IMR-90 (cell line): ENCODE measurements at regions not wholly inside any gene's neighbourhood (a gene's known extent, or its start where the extent isn't known, plus 50 kb on each side); places are given as distances from the start of the nearest gene placed in this dataset.

Source experiments
- ATAC-seq: fragments of 200-7000 bp; cut with Tn5 transposase; 2 replicates; pipeline ENCODE4 v1.9.1; 2020; ENCODE audit warnings: low read depth, mild to moderate bottlenecking, moderate library complexity
- BruUV-seq: library from RNA; stranded (reverse); fragments of 400-500 nt; replicated peaks from 2 replicates; lab custom pipeline; 2021; lab: Mats Ljungman, UMichigan
- CTCF ChIA-PET: fragments of 300-600 bp; formaldehyde crosslinking; extraction: SDS; loops from one replicate; lab custom pipeline; 2021; ENCODE audit warnings: antibody characterized with exemption; lab: Yijun Ruan, JAX
- POLR2A ChIA-PET: fragments of 300-600 bp; sonication (Branson Sonifier 250); formaldehyde crosslinking; loops from one replicate; lab custom pipeline; 2022; ENCODE audit warnings: antibody characterized with exemption; ENCODE audit not compliant: unreplicated experiment; lab: Charles Lee
- DNase-seq: peaks from one replicate; pipeline ENCODE4 v3.0.0; 2013
- H2AFZ ChIP-seq: replicated peaks from 2 replicates; pipeline ENCODE3; 2013; ENCODE audit warnings: low read length, mild to moderate bottlenecking; ENCODE audit not compliant: poor library complexity
- H2AK5ac ChIP-seq: 2 replicates; pipeline ENCODE4 v1.6.1; 2013; ENCODE audit warnings: low read depth, low read length, inconsistent platforms
- H2AK9ac ChIP-seq: replicated peaks from 2 replicates; pipeline ENCODE3; 2013; ENCODE audit warnings: mild to moderate bottlenecking, low read depth, low read length, moderate library complexity; ENCODE audit not compliant: poor library complexity
- H2BK120ac ChIP-seq: 2 replicates; pipeline ENCODE4 v1.6.1; 2013; ENCODE audit warnings: low read depth, low read length, inconsistent platforms
- H2BK15ac ChIP-seq: 3 replicates; pipeline ENCODE4 v1.6.1; 2013; ENCODE audit warnings: low read depth, low read length, inconsistent platforms
- H2BK20ac ChIP-seq: 2 replicates; pipeline ENCODE4 v1.6.1; 2013; ENCODE audit warnings: low read depth, mild to moderate bottlenecking, inconsistent platforms, low read length, moderate library complexity
- H2BK5ac ChIP-seq: 2 replicates; pipeline ENCODE4 v1.6.1; 2013; ENCODE audit warnings: mild to moderate bottlenecking, low read depth, low read length, inconsistent platforms; ENCODE audit not compliant: poor library complexity, severe bottlenecking
- H3K14ac ChIP-seq: replicated peaks from 2 replicates; pipeline ENCODE4 v1.6.1; 2013; ENCODE audit warnings: low read depth, low read length, inconsistent platforms
- H3K18ac ChIP-seq: 2 replicates; pipeline ENCODE4 v1.6.1; 2013; ENCODE audit warnings: low read depth, low read length, control low read depth
- H3K23ac ChIP-seq: 2 replicates; pipeline ENCODE4 v1.6.1; 2013; ENCODE audit warnings: low read depth, low read length, inconsistent platforms
- H3K27ac ChIP-seq: 2 replicates; pipeline ENCODE4 v1.5.1; 2013; ENCODE audit warnings: mild to moderate bottlenecking, control low read depth, low read length; ENCODE audit not compliant: insufficient read depth
- H3K27me3 ChIP-seq: 2 replicates; pipeline ENCODE4 v1.6.1; 2013; ENCODE audit warnings: low read length; ENCODE audit not compliant: control insufficient read depth, insufficient read depth
- H3K36me3 ChIP-seq: 2 replicates; pipeline ENCODE4 v1.6.1; 2013; ENCODE audit warnings: low read length, mixed read lengths; ENCODE audit not compliant: control insufficient read depth, insufficient read depth
- H3K4ac ChIP-seq: 2 replicates; pipeline ENCODE4 v1.6.1; 2013; ENCODE audit warnings: low read depth, low read length, inconsistent platforms
- H3K4me1 ChIP-seq: 2 replicates; pipeline ENCODE4 v1.6.1; 2013; ENCODE audit warnings: low read length, mixed read lengths; ENCODE audit not compliant: control insufficient read depth, insufficient read depth
- H3K4me2 ChIP-seq: 2 replicates; pipeline ENCODE4 v1.6.1; 2013; ENCODE audit warnings: low read depth, mild to moderate bottlenecking, control low read depth, low read length, moderate library complexity
- H3K4me3 ChIP-seq: 2 replicates; pipeline ENCODE4 v1.5.1; 2013; ENCODE audit warnings: low read depth, mild to moderate bottlenecking, control low read depth, low read length, moderate library complexity; ENCODE audit not compliant: insufficient read depth
- H3K56ac ChIP-seq: 2 replicates; pipeline ENCODE4 v1.6.1; 2013; ENCODE audit warnings: low read length, inconsistent platforms; ENCODE audit not compliant: insufficient read depth; ENCODE audit errors: extremely low read depth
- H3K79me1 ChIP-seq, 2 experiments: 2 replicates each; pipeline ENCODE4 v1.6.1; 2013; ENCODE audit warnings: low read length in 2 of 2, inconsistent platforms in 1 of 2, low read depth in 1 of 2
- H3K9ac ChIP-seq: 2 replicates; pipeline ENCODE4 v1.6.1; 2013; ENCODE audit warnings: low read depth, low read length, control low read depth
- H3K9me1 ChIP-seq: 2 replicates; pipeline ENCODE4 v1.6.1; 2013; ENCODE audit warnings: low read length, inconsistent platforms; ENCODE audit not compliant: insufficient read depth
- H3K9me3 ChIP-seq: 2 replicates; pipeline ENCODE4 v1.6.1; 2013; ENCODE audit warnings: low read length; ENCODE audit not compliant: control insufficient read depth, insufficient read depth
- H4K20me1 ChIP-seq: 2 replicates; pipeline ENCODE4 v1.6.1; 2013; ENCODE audit warnings: low read length, inconsistent platforms; ENCODE audit not compliant: insufficient read depth
- H4K5ac ChIP-seq: 2 replicates; pipeline ENCODE4 v1.6.1; 2013; ENCODE audit warnings: mild to moderate bottlenecking, low read depth, low read length, control low read depth
- H4K8ac ChIP-seq, 2 experiments: 2 replicates each; pipeline ENCODE4 v1.6.1; 2013; ENCODE audit warnings: low read depth in 2 of 2, low read length in 2 of 2, control low read depth in 1 of 2, inconsistent platforms in 1 of 2
- H4K91ac ChIP-seq: 2 replicates; pipeline ENCODE4 v1.6.1; 2013; ENCODE audit warnings: low read depth, low read length, inconsistent platforms; ENCODE audit not compliant: insufficient read depth
- ELK1 ChIP-seq: fragments of 150-350 bp; IDR thresholded peaks from 2 replicates; pipeline ENCODE4 v1.6.1; 2016; ENCODE audit warnings: low read depth, mild to moderate bottlenecking, low read length, moderate library complexity, borderline replicate concordance
- RFX5 ChIP-seq: IDR thresholded peaks from 2 replicates; pipeline ENCODE4 v1.8.0; 2012; ENCODE audit warnings: low read depth, mild to moderate bottlenecking, low read length, moderate library complexity
- USF2 ChIP-seq: fragments of 150-350 bp; IDR thresholded peaks from 2 replicates; pipeline ENCODE4 v1.6.1; 2017; ENCODE audit warnings: mild to moderate bottlenecking, antibody characterized with exemption, low read length, low read depth
- WGBS, 2 experiments: methylation state at CpG; one replicate each; pipeline versions ENCODE4 v1.1.5 to v1.1.7; 2013; ENCODE audit warnings: missing lambda C conversion rate in 2 of 2; ENCODE audit not compliant: insufficient read length in 1 of 2; ENCODE audit errors: extremely low coverage in 2 of 2; 5-methylcytosine and 5-hydroxymethylcytosine counted together
- dilution Hi-C: fragments of 300-500 bp; cut with HindIII; formaldehyde crosslinking; loops from one replicate; pipeline ENCODE4 v1.14.3; 2018; ENCODE audit warnings: low sequenced_read_pairs; ENCODE audit not compliant: unreplicated experiment
- in situ Hi-C: fragments of 300-500 bp; cut with MboI; formaldehyde crosslinking; loops from 3 replicates; pipeline ENCODE4 v1.14.3; 2019; ENCODE audit warnings: low sequenced_read_pairs, inconsistent platforms, mixed read lengths
- intact Hi-C: fragments of 100-400 bp; cut with micrococcal nuclease; formaldehyde crosslinking; loops from 2 replicates; pipeline ENCODE4 v1.10.0; 2022

GRCh38 chr5:2166979-2167377, 284.3 kb upstream of the IRX4 start:
- Histone ChIP-seq H4K20me1 (no peaks in the 10 kb centered on the region), H2BK120ac (no peak overlapping the region), H4K91ac (no peak overlapping the region), H4K8ac (no peak overlapping the region), H2AFZ (no peak overlapping the region), H3K4me1 (no peaks in the 10 kb centered on the region), H3K27ac (no peak overlapping the region), H3K9ac (no peak overlapping the region), H2AK5ac (no peak overlapping the region), H3K18ac (no peak overlapping the region), H2BK5ac (no peak overlapping the region), H3K9me3 (peaks cover 42% of the 10 kb centered on the region), H3K23ac (no peak overlapping the region), H3K56ac (no peak overlapping the region), H4K5ac (no peak overlapping the region), H3K27me3 (no peaks in the 10 kb centered on the region), H3K4ac (no peak overlapping the region), H3K4me2 (no peak overlapping the region), H3K79me1 (no peaks in the 10 kb centered on the region), H2AK9ac (no peak overlapping the region), H2BK15ac (no peak overlapping the region), H3K4me3 (no peak overlapping the region), H3K14ac (no peak overlapping the region), H3K36me3 (no peaks in the 10 kb centered on the region), H3K9me1 (no peaks in the 10 kb centered on the region), H2BK20ac (no peak overlapping the region)
- in situ Hi-C loops (no loop called here), intact Hi-C loops (no loop called here), dilution Hi-C loops (no loop called here)
- 100% methylated on average over 1 of the region's 6 CpGs; no CpG with 5 or more reads in 1 of the 2 experiments for WGBS, 2 experiments
- no TSS peak for BruUV-seq
- ATAC-seq: no peak
- CTCF ChIA-PET: no interaction called here
- no peak for DNase-seq
- TF ChIP-seq ELK1 (no peak), USF2 (no peak), RFX5 (no peak)
- POLR2A ChIA-PET: no interaction called here
